H1 (cell line): ENCODE measurements at regions not wholly inside any gene's neighbourhood (a gene's known extent, or its start where the extent isn't known, plus 50 kb on each side); places are given as distances from the start of the nearest gene placed in this dataset.

ENCODE experiments used
- EZH2 ChIP-seq: fragments of 200-600 bp; sonication (generic); IDR thresholded peaks from 2 replicates; pipeline ENCODE4 v1.7.1; 2012; ENCODE audit warnings: low read depth, mild to moderate bottlenecking, moderate library complexity, low read length, inconsistent platforms; ENCODE audit not compliant: severe bottlenecking
- HDAC6 ChIP-seq: IDR thresholded peaks from one replicate; pipeline ENCODE4 v1.7.1; 2012; ENCODE audit warnings: low read depth, mild to moderate bottlenecking, inconsistent platforms, low read length, moderate library complexity
- JUN ChIP-seq: IDR thresholded peaks from 2 replicates; pipeline ENCODE4 v1.6.1; 2011; ENCODE audit warnings: low read depth, mild to moderate bottlenecking, improper control_type of control experiment, low read length

DNA sequence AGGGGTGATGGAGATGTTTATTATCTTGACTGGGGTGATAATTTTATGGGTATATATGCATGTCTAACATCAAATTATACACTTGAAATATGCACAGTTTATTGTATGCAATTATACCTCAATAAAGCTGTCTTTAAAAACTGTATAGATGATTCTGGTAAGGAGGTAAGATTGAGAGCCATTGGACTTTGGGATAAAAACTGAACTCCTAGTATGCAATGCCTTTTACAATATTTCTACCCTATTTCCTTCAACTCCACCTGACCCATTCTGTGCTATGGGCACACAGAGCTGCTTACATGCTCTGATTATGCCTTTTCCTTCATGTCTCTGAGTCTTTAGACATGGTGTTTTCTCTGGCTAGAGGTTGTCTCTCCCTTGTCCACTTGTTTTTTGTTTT is 63.9 kb upstream of the UGP2 start (continued):
- TF ChIP-seq JUN (no peak), EZH2 (no peak), HDAC6 (no peak)
